ENCODE measurements at regions not wholly inside any gene's neighbourhood (a gene's known extent, or its start where the extent isn't known, plus 50 kb on each side); places are given as distances from the start of the nearest gene placed in this dataset.

DNA sequence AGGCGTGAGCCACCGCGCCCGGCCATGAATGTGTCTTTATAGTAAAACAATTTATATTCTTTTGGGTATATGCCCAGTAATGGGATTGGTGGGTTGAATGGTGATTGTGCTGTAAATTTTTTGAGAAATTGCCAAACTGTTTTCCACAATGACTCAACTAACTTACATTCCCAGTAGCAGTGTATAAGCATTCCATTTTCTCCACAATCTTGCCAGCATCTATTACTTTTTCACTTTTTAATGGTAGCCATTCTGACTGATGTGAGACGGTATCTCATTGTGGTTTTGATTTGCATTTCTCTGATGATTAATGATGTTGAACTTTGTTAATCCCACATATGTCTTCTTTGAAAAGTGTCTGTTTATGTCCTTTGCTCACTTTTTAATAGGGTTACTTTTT is 1187.9 kb downstream of the XPNPEP1 start:
- intact Hi-C loops (cut with micrococcal nuclease; ENCODE audit: unreplicated experiment) = no loop called here
- CTCF ChIA-PET = no interaction called here
- ATAC-seq (no peak), DNase-seq (ENCODE audit: low read depth, low spot score) (no peak)
- Histone ChIP-seq H3K27me3 (ENCODE audit: control insufficient read depth, insufficient read depth, low read length) (no peaks in the 10 kb centered on the region), H3K4me1 (ENCODE audit: control insufficient read depth, insufficient read depth, low read length) (no peaks in the 10 kb centered on the region), H3K36me3 (ENCODE audit: control insufficient read depth, insufficient read depth, low read length) (no peaks in the 10 kb centered on the region), H3K4me3 (ENCODE audit: low read depth in 2 of 2, low read length in 2 of 2) (no peak overlapping the region), H3K27ac (ENCODE audit: low read length) (no peak overlapping the region), H3K9me3 (ENCODE audit: control insufficient read depth, insufficient read depth, low read depth, low read length) (no peaks in the 10 kb centered on the region)
- BruUV-seq (replicated peaks) = no TSS peak
- in situ Hi-C loops (cut with HindIII; ENCODE audit: low pct_unique_long_range_greater_than_20kb, low sequenced_read_pairs) = no loop called here
- TF ChIP-seq, protein P1, sequence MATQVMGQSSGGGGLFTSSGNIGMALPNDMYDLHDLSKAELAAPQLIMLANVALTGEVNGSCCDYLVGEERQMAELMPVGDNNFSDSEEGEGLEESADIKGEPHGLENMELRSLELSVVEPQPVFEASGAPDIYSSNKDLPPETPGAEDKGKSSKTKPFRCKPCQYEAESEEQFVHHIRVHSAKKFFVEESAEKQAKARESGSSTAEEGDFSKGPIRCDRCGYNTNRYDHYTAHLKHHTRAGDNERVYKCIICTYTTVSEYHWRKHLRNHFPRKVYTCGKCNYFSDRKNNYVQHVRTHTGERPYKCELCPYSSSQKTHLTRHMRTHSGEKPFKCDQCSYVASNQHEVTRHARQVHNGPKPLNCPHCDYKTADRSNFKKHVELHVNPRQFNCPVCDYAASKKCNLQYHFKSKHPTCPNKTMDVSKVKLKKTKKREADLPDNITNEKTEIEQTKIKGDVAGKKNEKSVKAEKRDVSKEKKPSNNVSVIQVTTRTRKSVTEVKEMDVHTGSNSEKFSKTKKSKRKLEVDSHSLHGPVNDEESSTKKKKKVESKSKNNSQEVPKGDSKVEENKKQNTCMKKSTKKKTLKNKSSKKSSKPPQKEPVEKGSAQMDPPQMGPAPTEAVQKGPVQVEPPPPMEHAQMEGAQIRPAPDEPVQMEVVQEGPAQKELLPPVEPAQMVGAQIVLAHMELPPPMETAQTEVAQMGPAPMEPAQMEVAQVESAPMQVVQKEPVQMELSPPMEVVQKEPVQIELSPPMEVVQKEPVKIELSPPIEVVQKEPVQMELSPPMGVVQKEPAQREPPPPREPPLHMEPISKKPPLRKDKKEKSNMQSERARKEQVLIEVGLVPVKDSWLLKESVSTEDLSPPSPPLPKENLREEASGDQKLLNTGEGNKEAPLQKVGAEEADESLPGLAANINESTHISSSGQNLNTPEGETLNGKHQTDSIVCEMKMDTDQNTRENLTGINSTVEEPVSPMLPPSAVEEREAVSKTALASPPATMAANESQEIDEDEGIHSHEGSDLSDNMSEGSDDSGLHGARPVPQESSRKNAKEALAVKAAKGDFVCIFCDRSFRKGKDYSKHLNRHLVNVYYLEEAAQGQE (IDR thresholded peaks at IDR 0.05; ENCODE audit: insufficient read depth in 1 of 2, low read depth in 2 of 2, low read length in 1 of 2) = no peak
- TF ChIP-seq POLR2AphosphoS5 (IDR thresholded peaks at IDR 0.05; ENCODE audit: low read depth, low read length) = no peak
- TF ChIP-seq TCF7L2 (IDR thresholded peaks at IDR 0.05; ENCODE audit: low read depth, low read length) = no peak
- TF ChIP-seq, protein P2, sequence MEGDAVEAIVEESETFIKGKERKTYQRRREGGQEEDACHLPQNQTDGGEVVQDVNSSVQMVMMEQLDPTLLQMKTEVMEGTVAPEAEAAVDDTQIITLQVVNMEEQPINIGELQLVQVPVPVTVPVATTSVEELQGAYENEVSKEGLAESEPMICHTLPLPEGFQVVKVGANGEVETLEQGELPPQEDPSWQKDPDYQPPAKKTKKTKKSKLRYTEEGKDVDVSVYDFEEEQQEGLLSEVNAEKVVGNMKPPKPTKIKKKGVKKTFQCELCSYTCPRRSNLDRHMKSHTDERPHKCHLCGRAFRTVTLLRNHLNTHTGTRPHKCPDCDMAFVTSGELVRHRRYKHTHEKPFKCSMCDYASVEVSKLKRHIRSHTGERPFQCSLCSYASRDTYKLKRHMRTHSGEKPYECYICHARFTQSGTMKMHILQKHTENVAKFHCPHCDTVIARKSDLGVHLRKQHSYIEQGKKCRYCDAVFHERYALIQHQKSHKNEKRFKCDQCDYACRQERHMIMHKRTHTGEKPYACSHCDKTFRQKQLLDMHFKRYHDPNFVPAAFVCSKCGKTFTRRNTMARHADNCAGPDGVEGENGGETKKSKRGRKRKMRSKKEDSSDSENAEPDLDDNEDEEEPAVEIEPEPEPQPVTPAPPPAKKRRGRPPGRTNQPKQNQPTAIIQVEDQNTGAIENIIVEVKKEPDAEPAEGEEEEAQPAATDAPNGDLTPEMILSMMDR (IDR thresholded peaks at IDR 0.05) = no peak
- TF ChIP-seq SIN3A (IDR thresholded peaks at IDR 0.05; ENCODE audit: borderline replicate concordance, insufficient read depth, low read depth, low read length) = no peak
- POLR2A ChIA-PET = no interaction called here

DNA sequence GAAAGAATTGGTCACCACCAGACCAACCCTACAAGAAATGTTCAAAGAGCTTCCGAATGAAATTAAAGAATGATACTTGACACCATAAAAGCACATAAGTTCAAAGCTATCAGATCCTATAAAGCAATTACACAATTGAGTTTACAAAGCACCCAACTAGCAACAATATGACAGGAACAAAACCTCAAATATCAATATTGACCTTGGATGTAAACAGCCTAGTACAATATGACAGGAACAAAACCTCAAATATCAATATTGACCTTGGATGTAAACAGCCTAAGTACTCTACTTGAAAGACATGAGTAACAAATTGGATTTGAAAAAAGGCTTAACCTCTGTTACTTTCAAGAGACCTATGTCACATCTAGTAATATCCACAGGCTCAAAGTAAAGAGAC is 1201.4 kb downstream of the XPNPEP1 start:
- Histone ChIP-seq H3K27ac (ENCODE audit: low read length) (no peak overlapping the region), H3K27me3 (ENCODE audit: control insufficient read depth, insufficient read depth, low read length) (no peaks in the 10 kb centered on the region), H3K4me3 (ENCODE audit: low read depth in 2 of 2, low read length in 2 of 2) (no peak overlapping the region), H3K9me3 (ENCODE audit: control insufficient read depth, insufficient read depth, low read depth, low read length) (peaks cover 4% of the 10 kb centered on the region; the same call in 1 of the 2 replicates), H3K4me1 (ENCODE audit: control insufficient read depth, insufficient read depth, low read length) (no peaks in the 10 kb centered on the region), H3K36me3 (ENCODE audit: control insufficient read depth, insufficient read depth, low read length) (no peaks in the 10 kb centered on the region)
- TF ChIP-seq, protein P2 (IDR thresholded peaks at IDR 0.05) = no peak
- ChIA-PET POLR2A (no interaction called here), CTCF (no interaction called here)
- in situ Hi-C loops (cut with HindIII; ENCODE audit: low pct_unique_long_range_greater_than_20kb, low sequenced_read_pairs) = no loop called here
- intact Hi-C loops (cut with micrococcal nuclease; ENCODE audit: unreplicated experiment) = no loop called here
- ATAC-seq = no peak
- DNase-seq (ENCODE audit: low read depth, low spot score) = no peak
- BruUV-seq (replicated peaks) = no TSS peak

- intact Hi-C loops (cut with micrococcal nuclease; ENCODE audit: unreplicated experiment) = no loop called here
- H3K9me3 ChIP-seq (ENCODE audit: control insufficient read depth, insufficient read depth, low read depth, low read length) = peaks cover 4% of the 10 kb centered on the region; the same call in 1 of the 2 replicates
- no TSS peak for BruUV-seq (replicated peaks)
- no peak overlapping the region for H3K4me3 ChIP-seq (ENCODE audit: low read depth in 2 of 2, low read length in 2 of 2)
- ChIA-PET POLR2A (no interaction called here), CTCF (no interaction called here)
- ATAC-seq (no peak), DNase-seq (ENCODE audit: low read depth, low spot score) (no peak)
- H3K4me1 ChIP-seq (ENCODE audit: control insufficient read depth, insufficient read depth, low read length) = no peaks in the 10 kb centered on the region
- no peak overlapping the region for H3K27ac ChIP-seq (ENCODE audit: low read length)
- no peaks in the 10 kb centered on the region for H3K36me3 ChIP-seq (ENCODE audit: control insufficient read depth, insufficient read depth, low read length)
- TF ChIP-seq TCF7L2 (IDR thresholded peaks at IDR 0.05; ENCODE audit: low read depth, low read length) (no peak), POLR2AphosphoS5 (IDR thresholded peaks at IDR 0.05; ENCODE audit: low read depth, low read length) (no peak), SIN3A (IDR thresholded peaks at IDR 0.05; ENCODE audit: borderline replicate concordance, insufficient read depth, low read depth, low read length) (no peak)
- TF ChIP-seq, protein P1 (IDR thresholded peaks at IDR 0.05; ENCODE audit: insufficient read depth in 1 of 2, low read depth in 2 of 2, low read length in 1 of 2) = no peak
- TF ChIP-seq, protein P2 (IDR thresholded peaks at IDR 0.05) = no peak
- no peaks in the 10 kb centered on the region for H3K27me3 ChIP-seq (ENCODE audit: control insufficient read depth, insufficient read depth, low read length)
- in situ Hi-C loops (cut with HindIII; ENCODE audit: low pct_unique_long_range_greater_than_20kb, low sequenced_read_pairs) = no loop called here
Observed at GRCh38 chr10:108716352-108716751, 1207.0 kb downstream of the XPNPEP1 start.

Data from Panc1 (cell line).